OCI-LY3 (cell line): ENCODE measurements at regions not wholly inside any gene's neighbourhood (a gene's known extent, or its start where the extent isn't known, plus 50 kb on each side); places are given as distances from the start of the nearest gene placed in this dataset.

Source experiments
- CTCF ChIP-seq: fragments of 200-600, 300-600 bp; sonication (generic); IDR thresholded peaks from 2 replicates; pipeline ENCODE4 v1.5.1; 2014; ENCODE audit warnings: antibody characterized with exemption, low read length, low read depth
- EZH2phosphoT487 ChIP-seq: fragments of 200-600 bp; shearing (Covaris generic); IDR thresholded peaks from 2 replicates; pipeline ENCODE4 v1.6.1; 2018; ENCODE audit warnings: antibody characterized with exemption, mixed run types, low read depth

- TF ChIP-seq CTCF (no peak), EZH2phosphoT487 (no peak)
Observed at GRCh38 chr12:13350381-13350780, 153.9 kb downstream of the EMP1 start.
